C4-2B (cell line): ENCODE measurements at regions not wholly inside any gene's neighbourhood (a gene's known extent, or its start where the extent isn't known, plus 50 kb on each side); places are given as distances from the start of the nearest gene placed in this dataset.
"Not testable (repeated sequence)": the region's sequence is repeated elsewhere in the genome, so short reads cannot be mapped to it uniquely, and the experiment has no call there.

Source experiments
- ZFX ChIP-seq: fragments of 450-650 bp; IDR thresholded peaks from 2 replicates; pipeline ENCODE4 v1.6.1; 2017
- TF ChIP-seq, protein P1 (sequence below): fragments of 450-650 bp; conservative IDR thresholded peaks from 2 replicates; pipeline ENCODE4 v1.5.1; 2017; ENCODE audit warnings: mild to moderate bottlenecking

DNA sequence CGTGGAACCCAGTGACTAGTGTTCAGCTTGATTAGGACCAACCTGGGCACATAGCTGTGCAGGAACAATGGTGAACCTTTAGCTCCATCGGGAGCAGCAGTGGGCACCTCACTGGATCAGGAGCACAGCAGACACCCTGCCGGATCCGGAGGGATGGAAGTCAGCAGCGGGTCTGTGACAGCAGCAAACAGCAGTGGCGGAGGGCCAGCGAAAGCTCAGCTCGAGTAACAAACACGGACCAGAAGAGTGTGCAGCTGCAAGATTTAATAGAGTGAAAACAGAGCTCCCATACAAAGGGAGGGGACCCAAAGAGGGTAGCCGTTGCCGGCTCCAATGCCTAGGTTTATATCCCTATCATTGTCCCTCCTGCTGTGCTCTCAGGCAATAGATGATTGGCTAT, 66.8 kb upstream of the CSNK1A1L start:
- TF ChIP-seq, protein P1, sequence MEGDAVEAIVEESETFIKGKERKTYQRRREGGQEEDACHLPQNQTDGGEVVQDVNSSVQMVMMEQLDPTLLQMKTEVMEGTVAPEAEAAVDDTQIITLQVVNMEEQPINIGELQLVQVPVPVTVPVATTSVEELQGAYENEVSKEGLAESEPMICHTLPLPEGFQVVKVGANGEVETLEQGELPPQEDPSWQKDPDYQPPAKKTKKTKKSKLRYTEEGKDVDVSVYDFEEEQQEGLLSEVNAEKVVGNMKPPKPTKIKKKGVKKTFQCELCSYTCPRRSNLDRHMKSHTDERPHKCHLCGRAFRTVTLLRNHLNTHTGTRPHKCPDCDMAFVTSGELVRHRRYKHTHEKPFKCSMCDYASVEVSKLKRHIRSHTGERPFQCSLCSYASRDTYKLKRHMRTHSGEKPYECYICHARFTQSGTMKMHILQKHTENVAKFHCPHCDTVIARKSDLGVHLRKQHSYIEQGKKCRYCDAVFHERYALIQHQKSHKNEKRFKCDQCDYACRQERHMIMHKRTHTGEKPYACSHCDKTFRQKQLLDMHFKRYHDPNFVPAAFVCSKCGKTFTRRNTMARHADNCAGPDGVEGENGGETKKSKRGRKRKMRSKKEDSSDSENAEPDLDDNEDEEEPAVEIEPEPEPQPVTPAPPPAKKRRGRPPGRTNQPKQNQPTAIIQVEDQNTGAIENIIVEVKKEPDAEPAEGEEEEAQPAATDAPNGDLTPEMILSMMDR, result not testable (repeated sequence)
- not testable (repeated sequence) for TF ChIP-seq ZFX
